Psoas muscle (tissue), 7 donors: ENCODE measurements at regions not wholly inside any gene's neighbourhood (a gene's known extent, or its start where the extent isn't known, plus 50 kb on each side); places are given as distances from the start of the nearest gene placed in this dataset.

Experiments
- ATAC-seq, 4 donors: fragments of 200-7000 bp; cut with Tn5 transposase; one replicate each; pipeline ENCODE4 v1.9.1; 2020; ENCODE audit warnings: moderate library complexity in 3 of 4, mild to moderate bottlenecking in 2 of 4
- DNase-seq, 2 donors: peaks; one replicate each; pipeline ENCODE4 v3.0.0-alpha.2; 2020
- H3K27ac ChIP-seq: fragments of 200-600 bp; one replicate; pipeline ENCODE4 v1.8.0; 2022
- H3K27me3 ChIP-seq, 3 donors: fragments of 200-600 bp in 1 of 3; one replicate each; pipeline versions ENCODE4 v1.6.1 to v1.8.0; 2013 to 2022; ENCODE audit warnings: low read length in 2 of 3, mild to moderate bottlenecking in 2 of 3, moderate library complexity in 1 of 3; ENCODE audit not compliant: insufficient read depth in 3 of 3
- H3K36me3 ChIP-seq, 2 donors: fragments of 200-600 bp in 1 of 2; one replicate each; pipeline versions ENCODE4 v1.6.1 to v1.8.0; 2013 to 2022; ENCODE audit warnings: low read depth in 1 of 2, mild to moderate bottlenecking in 1 of 2, moderate library complexity in 1 of 2; ENCODE audit not compliant: insufficient read depth in 1 of 2
- H3K4me1 ChIP-seq: fragments of 200-600 bp; one replicate; pipeline ENCODE4 v1.8.0; 2022
- H3K4me3 ChIP-seq: fragments of 200-600 bp; one replicate; pipeline ENCODE4 v1.8.0; 2022; ENCODE audit warnings: mild to moderate bottlenecking
- H3K9me3 ChIP-seq: fragments of 200-600 bp; one replicate; pipeline ENCODE4 v1.8.0; 2022
- WGBS, 3 donors: extraction: QIAGEN DNeasy Blood & Tissue Kit; methylation state at CpG; one replicate each; pipeline versions ENCODE4 v1.1.6 to v1.1.7; 2013; 5-methylcytosine and 5-hydroxymethylcytosine counted together
- intact Hi-C, 2 donors: fragments of 100-400 bp; cut with DNase I; formaldehyde crosslinking; loops; one replicate each; pipeline versions ENCODE4 v1.11.0 to v1.14.2; 2022
- TF ChIP-seq, protein P1 (sequence below): fragments of 200-600 bp; IDR thresholded peaks from one replicate; pipeline ENCODE4 v1.8.0; 2022; ENCODE audit warnings: antibody characterized with exemption
- donor health status: healthy with polysubstance abuse.
- donor health status: DM: no; HTN: no; CAD: no; lungs with moderate emphysema.
- donor health status: Bipolar disorder and iron deficiency.
- donor health status: healthy.
- donor health status: DM: yes; HTN: yes; CAD: no.
- donor health status: DM: no; HTN: no; CAD: no.
- donor health status: DM: yes; HTN: yes; CAD: no.

DNA sequence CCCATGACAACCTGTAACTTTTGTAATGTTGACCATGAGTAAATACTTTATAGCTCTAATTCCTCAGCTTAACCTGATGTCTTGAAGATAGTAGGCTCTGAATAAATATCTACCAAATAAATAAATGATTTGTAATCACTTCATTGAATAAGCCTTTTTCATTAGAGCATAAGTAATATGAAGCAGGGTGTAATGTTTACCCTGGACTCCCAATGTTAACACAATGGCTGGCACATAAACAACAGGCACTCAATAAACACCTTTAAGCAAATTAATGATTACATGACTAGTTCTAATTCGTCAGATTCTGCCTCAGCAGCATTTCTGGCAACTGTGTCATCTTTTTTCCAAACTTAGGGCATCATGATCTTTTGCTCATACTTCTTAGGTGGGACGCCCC, 396.3 kb downstream of the LIG4 start:
- DNase-seq, result no peak
- H3K36me3 ChIP-seq, result no peaks in the 10 kb centered on the region
- no peaks in the 10 kb centered on the region for H3K9me3 ChIP-seq
- intact Hi-C loops, result no loop called here
- H3K4me3 ChIP-seq, result no peak overlapping the region
- no peak for ATAC-seq
- TF ChIP-seq, protein P1, sequence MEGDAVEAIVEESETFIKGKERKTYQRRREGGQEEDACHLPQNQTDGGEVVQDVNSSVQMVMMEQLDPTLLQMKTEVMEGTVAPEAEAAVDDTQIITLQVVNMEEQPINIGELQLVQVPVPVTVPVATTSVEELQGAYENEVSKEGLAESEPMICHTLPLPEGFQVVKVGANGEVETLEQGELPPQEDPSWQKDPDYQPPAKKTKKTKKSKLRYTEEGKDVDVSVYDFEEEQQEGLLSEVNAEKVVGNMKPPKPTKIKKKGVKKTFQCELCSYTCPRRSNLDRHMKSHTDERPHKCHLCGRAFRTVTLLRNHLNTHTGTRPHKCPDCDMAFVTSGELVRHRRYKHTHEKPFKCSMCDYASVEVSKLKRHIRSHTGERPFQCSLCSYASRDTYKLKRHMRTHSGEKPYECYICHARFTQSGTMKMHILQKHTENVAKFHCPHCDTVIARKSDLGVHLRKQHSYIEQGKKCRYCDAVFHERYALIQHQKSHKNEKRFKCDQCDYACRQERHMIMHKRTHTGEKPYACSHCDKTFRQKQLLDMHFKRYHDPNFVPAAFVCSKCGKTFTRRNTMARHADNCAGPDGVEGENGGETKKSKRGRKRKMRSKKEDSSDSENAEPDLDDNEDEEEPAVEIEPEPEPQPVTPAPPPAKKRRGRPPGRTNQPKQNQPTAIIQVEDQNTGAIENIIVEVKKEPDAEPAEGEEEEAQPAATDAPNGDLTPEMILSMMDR, result no peak
- no peak overlapping the region for H3K27ac ChIP-seq
- 70 to 77% (median 71%) methylated on average over 2 of the region's 2 CpGs for WGBS, 3 donors
- no peaks in the 10 kb centered on the region for H3K4me1 ChIP-seq
- H3K27me3 ChIP-seq, result no peaks in the 10 kb centered on the region

DNA sequence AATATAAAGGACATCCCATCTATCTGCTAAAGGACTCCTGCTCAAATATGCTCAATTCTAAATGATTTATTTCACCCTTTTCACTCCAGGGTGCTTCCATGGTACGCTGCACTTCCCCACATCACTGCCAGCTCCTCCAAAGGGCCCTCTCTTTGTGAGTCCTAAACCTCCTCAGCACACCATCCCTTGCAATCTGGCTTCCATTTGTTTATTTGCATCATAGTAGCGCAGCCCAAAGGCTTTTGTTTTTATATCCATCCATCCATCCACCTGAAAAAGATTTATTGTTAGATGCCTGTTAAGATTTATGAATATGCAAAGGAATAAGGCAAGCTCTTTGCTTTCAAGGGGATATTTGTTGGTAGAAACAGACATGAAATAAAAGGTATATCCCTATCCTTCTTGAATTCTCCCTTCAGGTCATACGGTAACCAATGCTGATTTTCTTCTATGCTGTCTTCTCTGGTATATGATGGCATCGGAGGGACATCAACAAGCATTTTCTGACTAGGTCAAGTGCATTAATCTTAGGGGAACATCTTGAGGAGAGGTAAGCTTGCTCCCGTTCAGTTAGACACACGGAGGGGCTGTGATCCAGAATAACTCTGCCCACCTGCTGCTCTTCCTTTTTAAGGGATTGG, 397.6 kb downstream of the LIG4 start:
- Histone ChIP-seq H3K27ac (no peak overlapping the region), H3K4me3 (no peak overlapping the region), H3K36me3 (no peaks in the 10 kb centered on the region), H3K27me3 (no peaks in the 10 kb centered on the region), H3K4me1 (no peaks in the 10 kb centered on the region), H3K9me3 (no peaks in the 10 kb centered on the region)
- intact Hi-C loops, result no loop called here
- WGBS, 3 donors, result 50 to 63% (median 62%) methylated on average over 6 of the region's 6 CpGs
- TF ChIP-seq, protein P1, result no peak
- no peak for DNase-seq
- no peak for ATAC-seq

- DNase-seq (no peak), ATAC-seq (no peak)
- no peaks in the 10 kb centered on the region for H3K36me3 ChIP-seq
- TF ChIP-seq, protein P1, result no peak
- H3K9me3 ChIP-seq, result no peaks in the 10 kb centered on the region
- no peaks in the 10 kb centered on the region for H3K4me1 ChIP-seq
- no peak overlapping the region for H3K4me3 ChIP-seq
- H3K27ac ChIP-seq, result no peak overlapping the region
- no peaks in the 10 kb centered on the region for H3K27me3 ChIP-seq
- intact Hi-C loops, result no loop called here
These were observed 403.3 kb downstream of the LIG4 start for GRCh38 chr13:107812014-107812412.

- DNase-seq (no peak), ATAC-seq (no peak)
- WGBS, 3 donors, result 66 to 83% (median 70%) methylated on average over 2 of the region's 2 CpGs
- H3K9me3 ChIP-seq, result no peaks in the 10 kb centered on the region
- intact Hi-C loops, result no loop called here
- H3K27me3 ChIP-seq, result no peaks in the 10 kb centered on the region
- no peaks in the 10 kb centered on the region for H3K4me1 ChIP-seq
- no peak overlapping the region for H3K4me3 ChIP-seq
- no peak overlapping the region for H3K27ac ChIP-seq
- TF ChIP-seq, protein P1, result no peak
- no peaks in the 10 kb centered on the region for H3K36me3 ChIP-seq
These were observed 403.9 kb downstream of the LIG4 start for GRCh38 chr13:107811233-107812013.
